ENCODE measurements at regions not wholly inside any gene's neighbourhood (a gene's known extent, or its start where the extent isn't known, plus 50 kb on each side); places are given as distances from the start of the nearest gene placed in this dataset.
"Not testable (repeated sequence)": the region's sequence is repeated elsewhere in the genome, so short reads cannot be mapped to it uniquely, and the experiment has no call there.

DNA sequence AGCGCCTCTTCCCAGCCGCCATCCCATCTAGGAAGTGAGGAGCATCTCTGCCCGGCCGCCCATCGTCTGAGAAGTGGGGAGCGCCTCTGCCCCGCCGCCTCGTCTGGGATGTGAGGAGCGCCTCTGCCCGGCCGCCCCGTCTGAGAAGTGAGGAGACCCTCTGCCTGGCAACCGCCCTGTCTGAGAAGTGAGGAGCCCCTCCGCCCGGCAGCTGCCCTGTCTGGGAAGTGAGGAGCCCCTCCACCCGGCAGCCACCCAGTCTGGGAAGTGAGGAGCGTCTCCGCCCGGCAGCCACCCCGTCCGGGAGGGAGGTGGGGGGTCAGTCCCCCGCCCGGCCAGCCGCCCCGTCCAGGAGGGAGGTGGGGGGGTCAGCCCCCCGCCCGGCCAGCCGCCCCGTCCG is 139.4 kb upstream of the ANKRD55 start:
- TF ChIP-seq POLR2A (IDR thresholded peaks at IDR 0.05; ENCODE audit: low read depth); POLR2AphosphoS5 (IDR thresholded peaks at IDR 0.05): not testable (repeated sequence)
- TF ChIP-seq, protein P1, sequence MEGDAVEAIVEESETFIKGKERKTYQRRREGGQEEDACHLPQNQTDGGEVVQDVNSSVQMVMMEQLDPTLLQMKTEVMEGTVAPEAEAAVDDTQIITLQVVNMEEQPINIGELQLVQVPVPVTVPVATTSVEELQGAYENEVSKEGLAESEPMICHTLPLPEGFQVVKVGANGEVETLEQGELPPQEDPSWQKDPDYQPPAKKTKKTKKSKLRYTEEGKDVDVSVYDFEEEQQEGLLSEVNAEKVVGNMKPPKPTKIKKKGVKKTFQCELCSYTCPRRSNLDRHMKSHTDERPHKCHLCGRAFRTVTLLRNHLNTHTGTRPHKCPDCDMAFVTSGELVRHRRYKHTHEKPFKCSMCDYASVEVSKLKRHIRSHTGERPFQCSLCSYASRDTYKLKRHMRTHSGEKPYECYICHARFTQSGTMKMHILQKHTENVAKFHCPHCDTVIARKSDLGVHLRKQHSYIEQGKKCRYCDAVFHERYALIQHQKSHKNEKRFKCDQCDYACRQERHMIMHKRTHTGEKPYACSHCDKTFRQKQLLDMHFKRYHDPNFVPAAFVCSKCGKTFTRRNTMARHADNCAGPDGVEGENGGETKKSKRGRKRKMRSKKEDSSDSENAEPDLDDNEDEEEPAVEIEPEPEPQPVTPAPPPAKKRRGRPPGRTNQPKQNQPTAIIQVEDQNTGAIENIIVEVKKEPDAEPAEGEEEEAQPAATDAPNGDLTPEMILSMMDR (IDR thresholded peaks at IDR 0.05), result not testable (repeated sequence)
